ENCODE measurements at regions not wholly inside any gene's neighbourhood (a gene's known extent, or its start where the extent isn't known, plus 50 kb on each side); places are given as distances from the start of the nearest gene placed in this dataset.

GRCh38 chr6:105786449-105786848 lies 299.7 kb upstream of the PRDM1 start:
- TF ChIP-seq POLR2AphosphoS5 (IDR thresholded peaks at IDR 0.05; ENCODE audit: low read depth, low read length) (no peak), CTCF (IDR thresholded peaks at IDR 0.05) (no peak), MAX (IDR thresholded peaks at IDR 0.05; ENCODE audit: low read depth) (no peak), REST (IDR thresholded peaks at IDR 0.05; ENCODE audit: low read depth, low read length) (no peak), SMC3 (IDR thresholded peaks at IDR 0.05; ENCODE audit: low read depth, low read length) (no peak), EZH2phosphoT487 (IDR thresholded peaks at IDR 0.05; ENCODE audit: borderline replicate concordance, low read depth) (no peak), TAF1 (IDR thresholded peaks at IDR 0.05; ENCODE audit: borderline replicate concordance, low read depth, low read length) (no peak), MXI1 (IDR thresholded peaks at IDR 0.05; ENCODE audit: low read depth, low read length) (no peak), RFX5 (IDR thresholded peaks at IDR 0.05; ENCODE audit: low read length) (no peak), ZBTB33 (IDR thresholded peaks at IDR 0.05; ENCODE audit: borderline replicate concordance, low read depth) (no peak), RCOR1 (IDR thresholded peaks at IDR 0.05; ENCODE audit: low read length) (no peak), NRF1 (IDR thresholded peaks at IDR 0.05; ENCODE audit: low read depth, low read length) (no peak), MEF2A (IDR thresholded peaks at IDR 0.05; ENCODE audit: borderline replicate concordance, low read depth) (no peak)
